IMR-90 (cell line): ENCODE measurements at regions not wholly inside any gene's neighbourhood (a gene's known extent, or its start where the extent isn't known, plus 50 kb on each side); places are given as distances from the start of the nearest gene placed in this dataset.
A peak's percentile ranks its signal among the peaks of the same experiment; 100 is the strongest.

Experiments used
- ATAC-seq: fragments of 200-7000 bp; cut with Tn5 transposase; 2 replicates; pipeline ENCODE4 v1.9.1; 2020; ENCODE audit warnings: low read depth, mild to moderate bottlenecking, moderate library complexity
- BruUV-seq: library from RNA; stranded (reverse); fragments of 400-500 nt; replicated peaks from 2 replicates; lab custom pipeline; 2021; lab: Mats Ljungman, UMichigan
- CTCF ChIA-PET: fragments of 300-600 bp; formaldehyde crosslinking; extraction: SDS; loops from one replicate; lab custom pipeline; 2021; ENCODE audit warnings: antibody characterized with exemption; lab: Yijun Ruan, JAX
- POLR2A ChIA-PET: fragments of 300-600 bp; sonication (Branson Sonifier 250); formaldehyde crosslinking; loops from one replicate; lab custom pipeline; 2022; ENCODE audit warnings: antibody characterized with exemption; ENCODE audit not compliant: unreplicated experiment; lab: Charles Lee
- DNase-seq: peaks from one replicate; pipeline ENCODE4 v3.0.0; 2013
- H2AFZ ChIP-seq: replicated peaks from 2 replicates; pipeline ENCODE3; 2013; ENCODE audit warnings: low read length, mild to moderate bottlenecking; ENCODE audit not compliant: poor library complexity
- H2AK5ac ChIP-seq: 2 replicates; pipeline ENCODE4 v1.6.1; 2013; ENCODE audit warnings: low read depth, low read length, inconsistent platforms
- H2AK9ac ChIP-seq: replicated peaks from 2 replicates; pipeline ENCODE3; 2013; ENCODE audit warnings: mild to moderate bottlenecking, low read depth, low read length, moderate library complexity; ENCODE audit not compliant: poor library complexity
- H2BK120ac ChIP-seq: 2 replicates; pipeline ENCODE4 v1.6.1; 2013; ENCODE audit warnings: low read depth, low read length, inconsistent platforms
- H2BK15ac ChIP-seq: 3 replicates; pipeline ENCODE4 v1.6.1; 2013; ENCODE audit warnings: low read depth, low read length, inconsistent platforms
- H2BK20ac ChIP-seq: 2 replicates; pipeline ENCODE4 v1.6.1; 2013; ENCODE audit warnings: low read depth, mild to moderate bottlenecking, inconsistent platforms, low read length, moderate library complexity
- H2BK5ac ChIP-seq: 2 replicates; pipeline ENCODE4 v1.6.1; 2013; ENCODE audit warnings: mild to moderate bottlenecking, low read depth, low read length, inconsistent platforms; ENCODE audit not compliant: poor library complexity, severe bottlenecking
- H3K14ac ChIP-seq: replicated peaks from 2 replicates; pipeline ENCODE4 v1.6.1; 2013; ENCODE audit warnings: low read depth, low read length, inconsistent platforms
- H3K18ac ChIP-seq: 2 replicates; pipeline ENCODE4 v1.6.1; 2013; ENCODE audit warnings: low read depth, low read length, control low read depth
- H3K23ac ChIP-seq: 2 replicates; pipeline ENCODE4 v1.6.1; 2013; ENCODE audit warnings: low read depth, low read length, inconsistent platforms
- H3K27ac ChIP-seq: 2 replicates; pipeline ENCODE4 v1.5.1; 2013; ENCODE audit warnings: mild to moderate bottlenecking, control low read depth, low read length; ENCODE audit not compliant: insufficient read depth
- H3K27me3 ChIP-seq: 2 replicates; pipeline ENCODE4 v1.6.1; 2013; ENCODE audit warnings: low read length; ENCODE audit not compliant: control insufficient read depth, insufficient read depth
- H3K36me3 ChIP-seq: 2 replicates; pipeline ENCODE4 v1.6.1; 2013; ENCODE audit warnings: low read length, mixed read lengths; ENCODE audit not compliant: control insufficient read depth, insufficient read depth
- H3K4ac ChIP-seq: 2 replicates; pipeline ENCODE4 v1.6.1; 2013; ENCODE audit warnings: low read depth, low read length, inconsistent platforms
- H3K4me1 ChIP-seq: 2 replicates; pipeline ENCODE4 v1.6.1; 2013; ENCODE audit warnings: low read length, mixed read lengths; ENCODE audit not compliant: control insufficient read depth, insufficient read depth
- H3K4me2 ChIP-seq: 2 replicates; pipeline ENCODE4 v1.6.1; 2013; ENCODE audit warnings: low read depth, mild to moderate bottlenecking, control low read depth, low read length, moderate library complexity
- H3K4me3 ChIP-seq: 2 replicates; pipeline ENCODE4 v1.5.1; 2013; ENCODE audit warnings: low read depth, mild to moderate bottlenecking, control low read depth, low read length, moderate library complexity; ENCODE audit not compliant: insufficient read depth
- H3K56ac ChIP-seq: 2 replicates; pipeline ENCODE4 v1.6.1; 2013; ENCODE audit warnings: low read length, inconsistent platforms; ENCODE audit not compliant: insufficient read depth; ENCODE audit errors: extremely low read depth
- H3K79me1 ChIP-seq, 2 experiments: 2 replicates each; pipeline ENCODE4 v1.6.1; 2013; ENCODE audit warnings: low read length in 2 of 2, inconsistent platforms in 1 of 2, low read depth in 1 of 2
- H3K9ac ChIP-seq: 2 replicates; pipeline ENCODE4 v1.6.1; 2013; ENCODE audit warnings: low read depth, low read length, control low read depth
- H3K9me1 ChIP-seq: 2 replicates; pipeline ENCODE4 v1.6.1; 2013; ENCODE audit warnings: low read length, inconsistent platforms; ENCODE audit not compliant: insufficient read depth
- H3K9me3 ChIP-seq: 2 replicates; pipeline ENCODE4 v1.6.1; 2013; ENCODE audit warnings: low read length; ENCODE audit not compliant: control insufficient read depth, insufficient read depth
- H4K20me1 ChIP-seq: 2 replicates; pipeline ENCODE4 v1.6.1; 2013; ENCODE audit warnings: low read length, inconsistent platforms; ENCODE audit not compliant: insufficient read depth
- H4K5ac ChIP-seq: 2 replicates; pipeline ENCODE4 v1.6.1; 2013; ENCODE audit warnings: mild to moderate bottlenecking, low read depth, low read length, control low read depth
- H4K8ac ChIP-seq, 2 experiments: 2 replicates each; pipeline ENCODE4 v1.6.1; 2013; ENCODE audit warnings: low read depth in 2 of 2, low read length in 2 of 2, control low read depth in 1 of 2, inconsistent platforms in 1 of 2
- H4K91ac ChIP-seq: 2 replicates; pipeline ENCODE4 v1.6.1; 2013; ENCODE audit warnings: low read depth, low read length, inconsistent platforms; ENCODE audit not compliant: insufficient read depth
- BHLHE40 ChIP-seq: fragments of 150-350 bp; IDR thresholded peaks from 2 replicates; pipeline ENCODE4 v1.6.1; 2016; ENCODE audit warnings: mild to moderate bottlenecking, low read depth, low read length
- CEBPB ChIP-seq: IDR thresholded peaks from 2 replicates; pipeline ENCODE4 v1.6.1; 2012; ENCODE audit warnings: low read depth, low read length, improper control_type of control experiment
- CHD1 ChIP-seq: IDR thresholded peaks from 2 replicates; pipeline ENCODE4 v1.6.1; 2012; ENCODE audit warnings: low read depth, low read length, improper control_type of control experiment
- FOS ChIP-seq: fragments of 150-350 bp; IDR thresholded peaks from 2 replicates; pipeline ENCODE4 v1.6.1; 2016; ENCODE audit warnings: low read depth, low read length
- MAFK ChIP-seq: IDR thresholded peaks from 2 replicates; pipeline ENCODE4 v1.6.1; 2012; ENCODE audit warnings: low read depth, low read length, improper control_type of control experiment
- MAZ ChIP-seq: IDR thresholded peaks from 2 replicates; pipeline ENCODE4 v1.6.1; 2012; ENCODE audit warnings: low read depth, mild to moderate bottlenecking, low read length, improper control_type of control experiment, moderate library complexity, borderline replicate concordance
- MXI1 ChIP-seq: IDR thresholded peaks from 2 replicates; pipeline ENCODE4 v1.6.1; 2012; ENCODE audit warnings: low read depth, mild to moderate bottlenecking, low read length, moderate library complexity, borderline replicate concordance
- NFE2L2 ChIP-seq: fragments of 150-350 bp; IDR thresholded peaks from 2 replicates; pipeline ENCODE4 v1.6.1; 2016; ENCODE audit warnings: low read depth, mild to moderate bottlenecking, low read length
- POLR2A ChIP-seq: IDR thresholded peaks from 2 replicates; pipeline ENCODE4 v1.6.1; 2012; ENCODE audit warnings: mild to moderate bottlenecking, low read depth, low read length
- RAD21 ChIP-seq: IDR thresholded peaks from 2 replicates; pipeline ENCODE4 v1.6.1; 2012; ENCODE audit warnings: low read length, improper control_type of control experiment
- RCOR1 ChIP-seq: IDR thresholded peaks from 2 replicates; pipeline ENCODE4 v1.6.1; 2012; ENCODE audit warnings: mild to moderate bottlenecking, low read length, improper control_type of control experiment; ENCODE audit not compliant: insufficient replicate concordance
- RFX5 ChIP-seq: IDR thresholded peaks from 2 replicates; pipeline ENCODE4 v1.8.0; 2012; ENCODE audit warnings: low read depth, mild to moderate bottlenecking, low read length, moderate library complexity
- SMC3 ChIP-seq: fragments of 150-350 bp; IDR thresholded peaks from 2 replicates; pipeline ENCODE4 v1.6.1; 2016; ENCODE audit warnings: low read depth, mild to moderate bottlenecking, antibody characterized with exemption, low read length, moderate library complexity
- WGBS, 2 experiments: methylation state at CpG; one replicate each; pipeline versions ENCODE4 v1.1.5 to v1.1.7; 2013; ENCODE audit warnings: missing lambda C conversion rate in 2 of 2; ENCODE audit not compliant: insufficient read length in 1 of 2; ENCODE audit errors: extremely low coverage in 2 of 2; 5-methylcytosine and 5-hydroxymethylcytosine counted together
- dilution Hi-C: fragments of 300-500 bp; cut with HindIII; formaldehyde crosslinking; loops from one replicate; pipeline ENCODE4 v1.14.3; 2018; ENCODE audit warnings: low sequenced_read_pairs; ENCODE audit not compliant: unreplicated experiment
- in situ Hi-C: fragments of 300-500 bp; cut with MboI; formaldehyde crosslinking; loops from 3 replicates; pipeline ENCODE4 v1.14.3; 2019; ENCODE audit warnings: low sequenced_read_pairs, inconsistent platforms, mixed read lengths
- intact Hi-C: fragments of 100-400 bp; cut with micrococcal nuclease; formaldehyde crosslinking; loops from 2 replicates; pipeline ENCODE4 v1.10.0; 2022
- TF ChIP-seq, protein P1 (sequence below): fragments of 150-350 bp; IDR thresholded peaks from 2 replicates; pipeline ENCODE4 v1.6.1; 2016; ENCODE audit warnings: low read depth, mild to moderate bottlenecking, low read length, moderate library complexity, borderline replicate concordance
- TF ChIP-seq, protein P2 (sequence below): conservative IDR thresholded peaks from 2 replicates; pipeline ENCODE4 v1.5.1; 2012; ENCODE audit warnings: mild to moderate bottlenecking, low read depth, low read length, improper control_type of control experiment

DNA sequence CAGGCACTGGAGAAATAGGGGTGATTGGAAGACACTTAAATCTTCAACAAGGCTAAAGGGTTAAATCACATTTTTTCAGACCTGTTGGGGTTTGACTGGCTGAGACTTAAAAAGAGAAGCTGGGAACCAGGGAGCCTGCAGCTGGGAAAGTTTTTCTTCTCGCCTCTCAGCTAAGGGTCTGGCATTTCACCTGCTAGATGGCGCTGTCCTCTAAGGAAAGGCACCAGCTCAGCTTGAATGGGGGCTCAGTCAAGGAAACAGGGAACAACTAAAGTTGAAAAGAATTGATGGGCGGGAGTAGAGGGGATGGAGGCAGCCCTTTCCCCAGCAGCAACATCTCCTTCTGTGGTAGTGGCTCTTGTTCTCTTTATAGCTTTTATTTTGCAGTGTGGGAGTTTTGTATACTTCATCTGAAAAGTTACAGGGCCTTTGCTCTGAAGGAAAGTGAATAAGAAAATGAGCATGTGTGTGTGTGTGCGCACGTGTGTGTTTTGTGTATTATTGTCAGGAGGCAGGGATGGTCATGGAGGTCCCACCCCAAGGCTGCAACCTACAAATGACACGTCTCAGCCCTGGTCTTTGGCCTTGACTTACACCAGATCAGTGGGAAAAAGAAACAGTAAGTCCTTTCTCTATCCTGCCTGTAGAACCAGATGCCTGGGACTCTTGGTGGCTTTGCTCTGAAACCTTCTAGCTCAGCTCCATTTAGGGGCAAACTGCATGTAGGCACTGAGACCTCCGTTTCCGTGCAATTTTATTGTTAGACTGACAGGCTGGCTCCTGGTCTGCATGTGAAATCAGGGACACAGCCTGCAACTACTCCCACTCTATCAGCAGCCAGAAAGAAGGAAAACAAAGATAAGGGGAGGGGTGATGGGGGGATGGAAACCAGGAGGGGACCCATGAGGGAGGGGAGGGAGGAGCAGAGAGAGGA lies 316.2 kb upstream of the CLINT1 start:
- Histone ChIP-seq H3K9me3 (no peaks in the 10 kb centered on the region), H2AK9ac (no peak overlapping the region), H3K9ac (no peak overlapping the region), H3K4me3 (no peak overlapping the region), H3K4me2 (no peak overlapping the region), H3K4me1 (no peaks in the 10 kb centered on the region), H3K27ac (no peak overlapping the region), H3K9me1 (no peaks in the 10 kb centered on the region), H2BK15ac (no peak overlapping the region), H3K23ac (no peak overlapping the region), H3K4ac (no peak overlapping the region), H3K79me1 (no peaks in the 10 kb centered on the region), H4K5ac (no peak overlapping the region), H2BK20ac (no peak overlapping the region), H2BK120ac (no peak overlapping the region), H2AFZ (peak overlapping the region; percentile 65), H3K36me3 (no peaks in the 10 kb centered on the region), H2BK5ac (no peak overlapping the region), H3K56ac (no peak overlapping the region), H4K20me1 (no peaks in the 10 kb centered on the region), H2AK5ac (no peak overlapping the region), H3K27me3 (no peaks in the 10 kb centered on the region; the same call in none of the 2 replicates), H4K91ac (no peak overlapping the region), H4K8ac (no peak overlapping the region), H3K18ac (no peak overlapping the region), H3K14ac (no peak overlapping the region)
- ChIA-PET POLR2A (interaction anchor here (0.6 kb wide), 1 partner anchor 288 kb away, joined by 3 read pairs; no protein-coding TSS in a partner anchor), CTCF (interaction anchor here (0.6 to 2.3 kb wide), 7 partner anchors 502 to 932 kb away, joined by 3 to 17 read pairs (median 4); no protein-coding TSS in a partner anchor)
- in situ Hi-C loops (loop anchor here (5.0 kb wide), 1 partner anchor 932 kb away; no protein-coding TSS in a partner anchor), intact Hi-C loops (loop anchor here (1.0 to 10.0 kb wide), 4 partner anchors 360 to 958 kb away; no protein-coding TSS in a partner anchor), dilution Hi-C loops (no loop called here)
- no CpG with 5 or more reads among the region's 8 CpGs for whole genome bisulfite sequencing, 2 experiments
- ATAC-seq: peak; percentile 77
- peak; percentile 56 for DNase-seq
- no TSS peak for BruUV-seq
- TF ChIP-seq CHD1 (no peak), SMC3 (peak; percentile 82), POLR2A (0 out of 2 replicates have a peak, but pooled peaks have one; percentile 28), RCOR1 (no peak), MAZ (peak; percentile 33; the same call in 1 of the 2 replicates), RAD21 (peak; percentile 94), FOS (no peak), CEBPB (no peak), NFE2L2 (no peak), MAFK (no peak), MXI1 (no peak), BHLHE40 (no peak), RFX5 (no peak)
- TF ChIP-seq, protein P1, sequence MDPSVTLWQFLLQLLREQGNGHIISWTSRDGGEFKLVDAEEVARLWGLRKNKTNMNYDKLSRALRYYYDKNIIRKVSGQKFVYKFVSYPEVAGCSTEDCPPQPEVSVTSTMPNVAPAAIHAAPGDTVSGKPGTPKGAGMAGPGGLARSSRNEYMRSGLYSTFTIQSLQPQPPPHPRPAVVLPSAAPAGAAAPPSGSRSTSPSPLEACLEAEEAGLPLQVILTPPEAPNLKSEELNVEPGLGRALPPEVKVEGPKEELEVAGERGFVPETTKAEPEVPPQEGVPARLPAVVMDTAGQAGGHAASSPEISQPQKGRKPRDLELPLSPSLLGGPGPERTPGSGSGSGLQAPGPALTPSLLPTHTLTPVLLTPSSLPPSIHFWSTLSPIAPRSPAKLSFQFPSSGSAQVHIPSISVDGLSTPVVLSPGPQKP: no peak
- TF ChIP-seq, protein P2, sequence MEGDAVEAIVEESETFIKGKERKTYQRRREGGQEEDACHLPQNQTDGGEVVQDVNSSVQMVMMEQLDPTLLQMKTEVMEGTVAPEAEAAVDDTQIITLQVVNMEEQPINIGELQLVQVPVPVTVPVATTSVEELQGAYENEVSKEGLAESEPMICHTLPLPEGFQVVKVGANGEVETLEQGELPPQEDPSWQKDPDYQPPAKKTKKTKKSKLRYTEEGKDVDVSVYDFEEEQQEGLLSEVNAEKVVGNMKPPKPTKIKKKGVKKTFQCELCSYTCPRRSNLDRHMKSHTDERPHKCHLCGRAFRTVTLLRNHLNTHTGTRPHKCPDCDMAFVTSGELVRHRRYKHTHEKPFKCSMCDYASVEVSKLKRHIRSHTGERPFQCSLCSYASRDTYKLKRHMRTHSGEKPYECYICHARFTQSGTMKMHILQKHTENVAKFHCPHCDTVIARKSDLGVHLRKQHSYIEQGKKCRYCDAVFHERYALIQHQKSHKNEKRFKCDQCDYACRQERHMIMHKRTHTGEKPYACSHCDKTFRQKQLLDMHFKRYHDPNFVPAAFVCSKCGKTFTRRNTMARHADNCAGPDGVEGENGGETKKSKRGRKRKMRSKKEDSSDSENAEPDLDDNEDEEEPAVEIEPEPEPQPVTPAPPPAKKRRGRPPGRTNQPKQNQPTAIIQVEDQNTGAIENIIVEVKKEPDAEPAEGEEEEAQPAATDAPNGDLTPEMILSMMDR: peak; percentile 86
